H9 (cell line): ENCODE measurements at regions not wholly inside any gene's neighbourhood (a gene's known extent, or its start where the extent isn't known, plus 50 kb on each side); places are given as distances from the start of the nearest gene placed in this dataset.

Experiments
- DNase-seq: peaks from one replicate; pipeline ENCODE4 v3.0.0-alpha.2; 2017
- H2AFZ ChIP-seq: one replicate; pipeline ENCODE4 v1.6.1; 2013; ENCODE audit warnings: mild to moderate bottlenecking, low read length, control low read depth, moderate library complexity
- H2AK5ac ChIP-seq: 2 replicates; pipeline ENCODE4 v1.6.1; 2013; ENCODE audit warnings: low read length, control low read depth, mixed read lengths; ENCODE audit not compliant: insufficient read length
- H2BK120ac ChIP-seq: one replicate; pipeline ENCODE4 v1.6.1; 2013; ENCODE audit warnings: low read depth, mild to moderate bottlenecking, low read length, control low read depth, inconsistent platforms; ENCODE audit not compliant: poor library complexity, severe bottlenecking
- H2BK12ac ChIP-seq: 2 replicates; pipeline ENCODE4 v1.6.1; 2013; ENCODE audit warnings: low read length, control low read depth, mixed read lengths, low read depth; ENCODE audit not compliant: insufficient read length
- H2BK15ac ChIP-seq: 2 replicates; pipeline ENCODE4 v1.6.1; 2013; ENCODE audit warnings: low read depth, low read length, control low read depth
- H2BK20ac ChIP-seq: one replicate; pipeline ENCODE4 v1.6.1; 2013; ENCODE audit warnings: low read depth, mild to moderate bottlenecking, low read length, control low read depth, inconsistent platforms; ENCODE audit not compliant: poor library complexity, severe bottlenecking
- H2BK5ac ChIP-seq: 2 replicates; pipeline ENCODE4 v1.6.1; 2013; ENCODE audit warnings: low read length, control low read depth, mixed read lengths; ENCODE audit not compliant: insufficient read length
- H3K14ac ChIP-seq: 2 replicates; pipeline ENCODE4 v1.6.1; 2013; ENCODE audit warnings: low read length, control low read depth; ENCODE audit not compliant: insufficient read depth
- H3K18ac ChIP-seq: 2 replicates; pipeline ENCODE4 v1.6.1; 2013; ENCODE audit warnings: low read depth, mild to moderate bottlenecking, mixed read lengths, low read length, control low read depth; ENCODE audit not compliant: insufficient read length
- H3K23ac ChIP-seq: 2 replicates; pipeline ENCODE4 v1.6.1; 2013; ENCODE audit warnings: low read length, control low read depth, mixed read lengths, low read depth; ENCODE audit not compliant: insufficient read length
- H3K23me2 ChIP-seq: 2 replicates; pipeline ENCODE4 v1.6.1; 2013; ENCODE audit warnings: low read depth, mild to moderate bottlenecking, mixed read lengths, low read length, control low read depth; ENCODE audit not compliant: insufficient read length, poor library complexity, severe bottlenecking
- H3K27ac ChIP-seq: 2 replicates; pipeline ENCODE4 v1.5.1; 2013; ENCODE audit warnings: low read length, control low read depth, mixed read lengths, low read depth; ENCODE audit not compliant: insufficient read length
- H3K27me3 ChIP-seq: 2 replicates; pipeline ENCODE4 v1.6.1; 2013; ENCODE audit warnings: low read length, control low read depth, inconsistent platforms; ENCODE audit not compliant: insufficient read depth
- H3K4ac ChIP-seq: 2 replicates; pipeline ENCODE4 v1.6.1; 2013; ENCODE audit warnings: low read depth, mild to moderate bottlenecking, control low read depth, inconsistent platforms, low read length, moderate library complexity
- H3K4me1 ChIP-seq: 2 replicates; pipeline ENCODE4 v1.6.1; 2013; ENCODE audit warnings: low read length, control low read depth, inconsistent platforms; ENCODE audit not compliant: insufficient read depth
- H3K4me2 ChIP-seq: 2 replicates; pipeline ENCODE4 v1.6.1; 2013; ENCODE audit warnings: low read length, control low read depth, mixed read lengths; ENCODE audit not compliant: insufficient read length, insufficient read depth
- H3K56ac ChIP-seq: 2 replicates; pipeline ENCODE4 v1.6.1; 2013; ENCODE audit warnings: low read depth, mild to moderate bottlenecking, mixed read lengths, low read length, control low read depth; ENCODE audit not compliant: insufficient read length
- H3K79me1 ChIP-seq: 2 replicates; pipeline ENCODE4 v1.6.1; 2013; ENCODE audit warnings: low read depth, mild to moderate bottlenecking, moderate library complexity, low read length, control low read depth, inconsistent platforms; ENCODE audit not compliant: insufficient read depth, poor library complexity, severe bottlenecking
- H3K79me2 ChIP-seq: 2 replicates; pipeline ENCODE4 v1.6.1; 2013; ENCODE audit warnings: low read length, control low read depth, inconsistent platforms; ENCODE audit not compliant: insufficient read depth
- H3K9ac ChIP-seq: 2 replicates; pipeline ENCODE4 v1.6.1; 2013; ENCODE audit warnings: low read length, control low read depth, mixed read lengths; ENCODE audit not compliant: insufficient read length; ENCODE audit errors: extremely low read depth
- H3K9me3 ChIP-seq: one replicate; pipeline ENCODE4 v1.6.1; 2013; ENCODE audit warnings: low read depth, low read length, inconsistent platforms; ENCODE audit not compliant: control insufficient read depth
- H3T11ph ChIP-seq: one replicate; pipeline ENCODE4 v1.6.1; 2013; ENCODE audit warnings: mild to moderate bottlenecking, low read length, control low read depth, inconsistent platforms
- H4K20me1 ChIP-seq: one replicate; pipeline ENCODE4 v1.6.1; 2013; ENCODE audit not compliant: control insufficient read depth, insufficient read length, insufficient read depth
- H4K5ac ChIP-seq: 2 replicates; pipeline ENCODE4 v1.6.1; 2013; ENCODE audit warnings: low read depth, mild to moderate bottlenecking, mixed read lengths, low read length, control low read depth; ENCODE audit not compliant: insufficient read length
- H4K8ac ChIP-seq: replicated peaks from 2 replicates; pipeline ENCODE4 v1.6.1; 2013; ENCODE audit warnings: low read length, control low read depth, mixed read lengths, low read depth; ENCODE audit not compliant: insufficient read length
- H4K91ac ChIP-seq: 2 replicates; pipeline ENCODE4 v1.6.1; 2013; ENCODE audit warnings: low read depth, mild to moderate bottlenecking, moderate library complexity, mixed read lengths, low read length, control low read depth; ENCODE audit not compliant: insufficient read length
- H3K27ac Mint-ChIP-seq, 3 experiments: 2 replicates in 2 of 3; 3 replicates in 1 of 3; pipeline ENCODE4 v1.8.0; 2020 to 2021; ENCODE audit warnings: mixed read lengths in 3 of 3, mild to moderate bottlenecking in 1 of 3, moderate library complexity in 1 of 3
- H3K27me3 Mint-ChIP-seq: 2 replicates; pipeline ENCODE4 v1.8.0; 2021; ENCODE audit warnings: low read depth, mild to moderate bottlenecking, moderate library complexity, mixed read lengths
- H3K36me3 Mint-ChIP-seq, 3 experiments: 2 replicates in 2 of 3; 3 replicates in 1 of 3; pipeline ENCODE4 v1.8.0; 2020 to 2021; ENCODE audit warnings: low read depth in 3 of 3, mixed read lengths in 3 of 3; ENCODE audit not compliant: insufficient read depth in 1 of 3
- H3K4me1 Mint-ChIP-seq, 2 experiments: 2 replicates each; pipeline ENCODE4 v1.8.0; 2020; ENCODE audit warnings: mixed read lengths in 2 of 2
- H3K4me3 Mint-ChIP-seq, 2 experiments: 2 replicates in 1 of 2; 3 replicates in 1 of 2; pipeline ENCODE4 v1.8.0; 2020 to 2021; ENCODE audit warnings: mild to moderate bottlenecking in 2 of 2, mixed read lengths in 2 of 2, moderate library complexity in 1 of 2
- H3K9me3 Mint-ChIP-seq, 2 experiments: 2 replicates in 1 of 2; 3 replicates in 1 of 2; pipeline ENCODE4 v1.8.0; 2020; ENCODE audit warnings: mild to moderate bottlenecking in 2 of 2, mixed read lengths in 2 of 2, moderate library complexity in 1 of 2
- WGBS: extraction: QIAGEN DNeasy Blood & Tissue Kit; methylation state at CpG from one replicate; pipeline ENCODE4 v1.1.7; 2013; ENCODE audit warnings: missing lambda C conversion rate, low lambda C conversion rate, mixed read lengths; ENCODE audit not compliant: insufficient read length; ENCODE audit errors: extremely low coverage; 5-methylcytosine and 5-hydroxymethylcytosine counted together
- TF ChIP-seq, protein P1 (sequence below): fragments of 200-600 bp; sonication (generic); conservative IDR thresholded peaks from 3 replicates; pipeline ENCODE4 v1.8.0; 2021; ENCODE audit warnings: antibody characterized with exemption, mild to moderate bottlenecking

DNA sequence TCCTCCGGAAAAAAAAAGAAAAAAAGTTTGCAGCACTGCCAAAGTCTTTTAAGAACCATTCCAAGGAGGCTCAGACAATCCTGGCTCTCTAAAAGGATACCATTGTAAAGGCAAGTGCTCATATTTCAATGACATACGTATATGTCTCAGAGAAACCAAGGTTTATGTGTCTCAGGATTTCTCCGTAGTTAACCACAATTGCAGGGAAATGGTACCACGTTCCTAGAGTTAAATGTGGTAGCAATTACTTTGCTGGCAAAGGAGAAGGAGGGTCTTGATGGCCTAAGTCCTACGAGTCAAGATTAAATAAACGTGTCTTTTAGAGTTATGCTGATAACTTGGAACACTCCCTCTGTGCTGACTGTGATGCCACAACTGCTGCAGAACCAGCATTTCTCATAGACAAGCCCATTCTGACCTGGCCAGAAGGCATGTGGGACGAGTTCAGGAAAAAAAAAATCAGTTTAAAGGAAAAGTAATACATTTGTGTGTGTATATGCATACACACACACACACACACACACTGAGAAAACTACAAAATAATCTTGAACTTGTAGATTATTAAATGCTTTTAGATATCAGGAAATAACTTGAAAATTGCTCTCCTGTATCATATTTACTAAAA lies 245.9 kb downstream of the FGFR2 start:
- Histone ChIP-seq H3K27me3 (no peaks in the 10 kb centered on the region), H3K18ac (no peak overlapping the region), H3K9me3 (no peaks in the 10 kb centered on the region), H2BK15ac (no peak overlapping the region), H2BK5ac (no peak overlapping the region), H3K4me2 (no peak overlapping the region), H2BK20ac (no peak overlapping the region), H3K4me1 (no peaks in the 10 kb centered on the region), H4K8ac (no peak overlapping the region), H3K56ac (no peak overlapping the region), H4K5ac (no peak overlapping the region), H3T11ph (no peak overlapping the region), H3K27ac (no peak overlapping the region), H4K91ac (no peak overlapping the region), H2AK5ac (no peak overlapping the region), H3K23me2 (no peaks in the 10 kb centered on the region), H2AFZ (no peak overlapping the region), H2BK12ac (no peak overlapping the region), H3K79me1 (no peaks in the 10 kb centered on the region), H3K14ac (no peak overlapping the region), H3K9ac (no peak overlapping the region), H4K20me1 (no peaks in the 10 kb centered on the region), H3K79me2 (no peaks in the 10 kb centered on the region), H3K23ac (no peak overlapping the region), H2BK120ac (no peak overlapping the region), H3K4ac (no peak overlapping the region)
- Mint-ChIP-seq H3K27me3 (no peaks in the 10 kb centered on the region), H3K27ac (no peak overlapping the region), H3K36me3 (peaks cover 0 to 7% (median 7%) of the 10 kb centered on the region in 3 experiments; a peak in 5 of 7 replicates), H3K9me3 (peaks cover 0 to 5% of the 10 kb centered on the region in 2 experiments; a peak in 3 of 5 replicates), H3K4me3 (no peak overlapping the region), H3K4me1 (no peaks in the 10 kb centered on the region)
- DNase-seq = no peak
- WGBS = no CpG with 5 or more reads among the region's 7 CpGs
- TF ChIP-seq, protein P1, sequence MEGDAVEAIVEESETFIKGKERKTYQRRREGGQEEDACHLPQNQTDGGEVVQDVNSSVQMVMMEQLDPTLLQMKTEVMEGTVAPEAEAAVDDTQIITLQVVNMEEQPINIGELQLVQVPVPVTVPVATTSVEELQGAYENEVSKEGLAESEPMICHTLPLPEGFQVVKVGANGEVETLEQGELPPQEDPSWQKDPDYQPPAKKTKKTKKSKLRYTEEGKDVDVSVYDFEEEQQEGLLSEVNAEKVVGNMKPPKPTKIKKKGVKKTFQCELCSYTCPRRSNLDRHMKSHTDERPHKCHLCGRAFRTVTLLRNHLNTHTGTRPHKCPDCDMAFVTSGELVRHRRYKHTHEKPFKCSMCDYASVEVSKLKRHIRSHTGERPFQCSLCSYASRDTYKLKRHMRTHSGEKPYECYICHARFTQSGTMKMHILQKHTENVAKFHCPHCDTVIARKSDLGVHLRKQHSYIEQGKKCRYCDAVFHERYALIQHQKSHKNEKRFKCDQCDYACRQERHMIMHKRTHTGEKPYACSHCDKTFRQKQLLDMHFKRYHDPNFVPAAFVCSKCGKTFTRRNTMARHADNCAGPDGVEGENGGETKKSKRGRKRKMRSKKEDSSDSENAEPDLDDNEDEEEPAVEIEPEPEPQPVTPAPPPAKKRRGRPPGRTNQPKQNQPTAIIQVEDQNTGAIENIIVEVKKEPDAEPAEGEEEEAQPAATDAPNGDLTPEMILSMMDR = no peak
